NT2/D1 (cell line): ENCODE measurements at regions not wholly inside any gene's neighbourhood (a gene's known extent, or its start where the extent isn't known, plus 50 kb on each side); places are given as distances from the start of the nearest gene placed in this dataset.

Source experiments
- DNase-seq: peaks from one replicate; pipeline ENCODE4 v3.0.0-alpha.2; 2011; ENCODE audit warnings: low read depth, low spot score
- H3K27me3 ChIP-seq: 2 replicates; pipeline ENCODE4 v1.6.0; 2011; ENCODE audit warnings: mild to moderate bottlenecking; ENCODE audit not compliant: insufficient read length, insufficient read depth
- H3K36me3 ChIP-seq: 2 replicates; pipeline ENCODE4 v1.6.1; 2011; ENCODE audit warnings: mild to moderate bottlenecking, low read length, mixed read lengths; ENCODE audit not compliant: insufficient read depth, insufficient read length
- H3K4me1 ChIP-seq: 2 replicates; pipeline ENCODE4 v1.5.1; 2011; ENCODE audit not compliant: insufficient read depth, insufficient read length
- H3K4me3 ChIP-seq: 2 replicates; pipeline ENCODE4 v1.5.1; 2011; ENCODE audit warnings: low read depth; ENCODE audit not compliant: insufficient read length
- H3K9ac ChIP-seq: 2 replicates; pipeline ENCODE4 v1.6.0; 2011; ENCODE audit warnings: low read depth; ENCODE audit not compliant: insufficient read length
- H3K9me3 ChIP-seq: 2 replicates; pipeline ENCODE4 v1.5.1; 2011; ENCODE audit warnings: mild to moderate bottlenecking, low read length; ENCODE audit not compliant: insufficient read depth
- SUZ12 ChIP-seq: IDR thresholded peaks from 2 replicates; pipeline ENCODE4 v1.6.1; 2011; ENCODE audit not compliant: insufficient read length, insufficient read depth; ENCODE audit errors: extremely low read depth
- YY1 ChIP-seq: IDR thresholded peaks from 2 replicates; pipeline ENCODE4 v1.6.1; 2011; ENCODE audit not compliant: insufficient read length, insufficient read depth
- ZNF274 ChIP-seq: IDR thresholded peaks from 2 replicates; pipeline ENCODE4 v1.6.1; 2011; ENCODE audit warnings: mild to moderate bottlenecking, low read depth, low read length

DNA sequence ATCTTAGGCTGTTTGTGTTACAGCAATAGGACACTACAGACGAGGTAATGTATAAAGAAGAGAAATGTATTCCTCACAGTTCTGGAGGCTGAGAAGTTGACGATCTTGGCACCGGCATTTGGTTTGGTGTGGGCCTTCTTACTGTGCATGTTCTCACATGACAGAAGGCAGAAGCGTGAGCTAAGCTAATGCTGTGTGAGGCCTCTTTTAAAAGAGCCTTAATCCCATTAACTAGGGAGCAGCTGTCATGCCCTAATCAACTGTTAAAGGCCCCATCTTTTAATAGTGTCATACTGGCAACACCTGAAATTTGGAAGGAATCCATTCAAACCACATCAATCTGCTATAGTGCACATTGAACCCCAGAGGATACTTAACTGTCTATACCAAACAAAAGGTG, 992.9 kb downstream of the GALC start:
- no peak overlapping the region for H3K4me3 ChIP-seq
- no peaks in the 10 kb centered on the region for H3K36me3 ChIP-seq
- H3K9ac ChIP-seq, result no peak overlapping the region
- H3K4me1 ChIP-seq, result no peaks in the 10 kb centered on the region
- H3K9me3 ChIP-seq, result no peaks in the 10 kb centered on the region
- no peaks in the 10 kb centered on the region for H3K27me3 ChIP-seq
- TF ChIP-seq ZNF274 (no peak), YY1 (no peak), SUZ12 (no peak)
- no peak for DNase-seq

DNA sequence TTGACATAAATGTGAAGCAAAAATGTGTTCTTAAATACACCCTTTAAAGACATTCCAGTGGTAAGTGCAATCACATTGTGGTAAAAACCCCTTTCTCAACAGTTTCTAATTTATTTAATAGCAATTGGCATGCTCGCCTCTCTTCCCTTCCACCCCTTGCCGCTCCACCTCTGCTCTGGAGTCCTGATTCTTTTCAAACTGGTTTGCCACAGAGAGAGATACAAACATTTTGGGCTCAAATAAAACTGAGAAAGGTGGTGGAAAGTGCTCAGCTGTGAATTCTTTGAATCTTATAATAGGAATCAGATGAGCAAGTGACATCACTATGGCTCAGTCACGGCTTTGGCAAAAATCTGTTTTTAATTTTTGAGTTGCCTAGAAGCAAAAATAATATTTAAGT, 993.9 kb downstream of the GALC start:
- TF ChIP-seq YY1, result no peak
- TF ChIP-seq SUZ12, result no peak
- no peak for TF ChIP-seq ZNF274
- DNase-seq, result no peak
- Histone ChIP-seq H3K9ac (no peak overlapping the region), H3K4me1 (no peaks in the 10 kb centered on the region), H3K9me3 (no peaks in the 10 kb centered on the region), H3K27me3 (no peaks in the 10 kb centered on the region), H3K4me3 (no peak overlapping the region), H3K36me3 (no peaks in the 10 kb centered on the region)

DNA sequence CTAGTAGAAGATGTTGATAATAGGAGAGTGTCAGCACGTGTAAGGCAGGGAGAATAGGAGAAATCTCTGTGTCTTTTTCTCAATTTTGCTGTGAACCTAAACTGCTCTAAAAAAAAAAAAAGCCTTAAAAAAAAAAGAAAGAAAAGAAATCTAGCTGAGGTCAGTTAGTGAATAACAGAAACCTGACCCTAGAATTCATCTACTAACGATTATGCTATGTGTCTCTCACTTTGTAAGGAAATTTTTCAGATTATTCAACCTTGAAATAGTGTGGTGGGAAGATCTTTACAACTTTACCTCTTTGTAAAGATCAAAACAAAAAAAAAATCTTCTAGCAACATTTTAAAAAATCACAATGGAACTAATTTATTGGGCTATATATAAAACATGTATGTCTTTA, 995.7 kb downstream of the GALC start:
- DNase-seq, result no peak
- H3K4me1 ChIP-seq, result no peaks in the 10 kb centered on the region
- TF ChIP-seq SUZ12 (no peak), ZNF274 (no peak), YY1 (no peak)
- H3K27me3 ChIP-seq, result no peaks in the 10 kb centered on the region
- H3K4me3 ChIP-seq, result no peak overlapping the region
- H3K9me3 ChIP-seq, result no peaks in the 10 kb centered on the region
- H3K9ac ChIP-seq, result no peak overlapping the region
- H3K36me3 ChIP-seq, result no peaks in the 10 kb centered on the region

DNA sequence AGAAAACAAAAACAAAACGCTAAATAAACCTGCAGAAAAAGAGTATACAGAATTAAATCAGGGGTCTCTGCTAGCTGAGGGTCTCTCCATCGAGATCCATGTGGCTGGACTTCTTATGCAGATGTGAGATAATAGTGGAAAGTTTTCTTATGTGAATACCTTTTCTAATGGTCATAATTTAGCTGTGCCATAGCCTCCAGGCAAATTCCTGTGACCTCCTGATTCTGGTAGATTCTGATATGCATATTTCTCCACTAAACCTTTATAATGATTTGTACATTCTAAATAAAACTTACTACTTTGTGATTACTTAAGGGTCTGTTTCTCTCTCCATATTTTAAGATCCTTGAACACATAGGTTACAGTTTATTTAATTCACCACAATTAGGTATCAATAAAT, 1002.6 kb downstream of the GALC start:
- Histone ChIP-seq H3K4me3 (no peak overlapping the region), H3K9me3 (no peaks in the 10 kb centered on the region), H3K27me3 (no peaks in the 10 kb centered on the region), H3K36me3 (no peaks in the 10 kb centered on the region), H3K4me1 (no peaks in the 10 kb centered on the region), H3K9ac (no peak overlapping the region)
- TF ChIP-seq ZNF274, result no peak
- DNase-seq, result no peak

DNA sequence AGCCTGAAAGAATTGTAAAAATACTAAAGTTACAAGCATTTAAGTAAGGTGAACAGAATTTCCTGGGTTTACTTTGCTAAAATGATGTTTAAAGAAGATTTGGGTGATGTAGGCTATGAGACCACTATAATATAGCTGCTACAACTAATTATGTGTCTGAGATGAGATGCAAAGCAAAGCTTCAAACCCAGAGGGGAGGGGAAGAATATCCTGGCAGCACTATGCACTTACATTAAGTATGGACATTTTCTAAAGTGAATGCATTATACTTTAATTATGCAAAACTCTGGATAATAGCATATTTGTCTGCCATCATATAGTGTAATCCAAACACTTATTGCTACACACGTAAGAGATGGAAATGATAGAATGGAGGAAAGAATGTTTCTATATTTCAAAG, 1003.7 kb downstream of the GALC start:
- H3K9me3 ChIP-seq, result no peaks in the 10 kb centered on the region
- no peak overlapping the region for H3K9ac ChIP-seq
- no peaks in the 10 kb centered on the region for H3K27me3 ChIP-seq
- no peaks in the 10 kb centered on the region for H3K36me3 ChIP-seq
- no peaks in the 10 kb centered on the region for H3K4me1 ChIP-seq
- H3K4me3 ChIP-seq, result no peak overlapping the region
- no peak for TF ChIP-seq SUZ12
- TF ChIP-seq YY1, result no peak
- no peak for TF ChIP-seq ZNF274
- no peak for DNase-seq

DNA sequence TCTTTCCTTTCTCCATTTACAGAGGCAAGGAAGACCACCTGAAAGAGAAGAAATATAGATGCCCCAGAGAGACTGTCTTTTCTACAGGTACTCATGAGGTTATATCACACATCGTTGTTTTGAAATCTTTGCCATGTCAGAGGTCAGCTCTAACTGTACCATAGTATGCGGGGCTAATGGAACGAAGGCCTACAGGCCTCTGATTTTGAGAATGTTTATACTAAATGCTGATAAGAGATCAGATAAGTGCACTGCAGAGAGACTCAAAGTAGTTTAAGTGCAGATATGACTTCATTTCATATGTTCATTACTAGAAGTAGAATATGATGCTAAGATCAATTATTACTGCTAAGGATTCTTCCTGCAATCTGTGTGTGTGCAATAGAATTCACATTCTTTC, 1005.0 kb downstream of the GALC start:
- no peaks in the 10 kb centered on the region for H3K36me3 ChIP-seq
- no peak overlapping the region for H3K4me3 ChIP-seq
- no peaks in the 10 kb centered on the region for H3K27me3 ChIP-seq
- H3K9me3 ChIP-seq, result no peaks in the 10 kb centered on the region
- no peak overlapping the region for H3K9ac ChIP-seq
- TF ChIP-seq ZNF274 (no peak), YY1 (no peak), SUZ12 (no peak)
- no peaks in the 10 kb centered on the region for H3K4me1 ChIP-seq
- DNase-seq, result no peak

DNA sequence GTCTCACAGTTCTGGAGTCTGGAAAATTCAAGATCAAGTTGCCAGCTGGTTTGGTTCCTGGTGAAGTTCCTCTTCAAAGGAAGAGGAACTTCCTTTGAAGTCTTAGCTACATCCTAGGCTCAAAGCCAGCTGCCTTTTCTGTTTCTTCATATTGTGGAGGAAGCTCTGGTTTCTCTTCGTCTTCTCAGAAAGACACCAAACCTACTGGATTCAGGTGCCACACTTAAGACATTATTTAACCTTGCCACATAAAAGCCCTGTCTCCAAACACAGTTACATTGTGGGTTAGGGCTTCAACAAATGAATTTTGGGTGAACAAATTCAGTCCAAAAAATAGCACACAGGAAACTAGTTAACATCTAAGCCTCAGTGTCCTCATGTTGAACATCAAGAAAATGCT, 1019.8 kb downstream of the GALC start:
- H3K36me3 ChIP-seq, result no peaks in the 10 kb centered on the region
- no peak for TF ChIP-seq SUZ12
- no peak for TF ChIP-seq ZNF274
- H3K4me1 ChIP-seq, result no peaks in the 10 kb centered on the region
- no peak overlapping the region for H3K9ac ChIP-seq
- no peak for DNase-seq
- H3K9me3 ChIP-seq, result no peaks in the 10 kb centered on the region
- H3K4me3 ChIP-seq, result no peak overlapping the region
- no peaks in the 10 kb centered on the region for H3K27me3 ChIP-seq

DNA sequence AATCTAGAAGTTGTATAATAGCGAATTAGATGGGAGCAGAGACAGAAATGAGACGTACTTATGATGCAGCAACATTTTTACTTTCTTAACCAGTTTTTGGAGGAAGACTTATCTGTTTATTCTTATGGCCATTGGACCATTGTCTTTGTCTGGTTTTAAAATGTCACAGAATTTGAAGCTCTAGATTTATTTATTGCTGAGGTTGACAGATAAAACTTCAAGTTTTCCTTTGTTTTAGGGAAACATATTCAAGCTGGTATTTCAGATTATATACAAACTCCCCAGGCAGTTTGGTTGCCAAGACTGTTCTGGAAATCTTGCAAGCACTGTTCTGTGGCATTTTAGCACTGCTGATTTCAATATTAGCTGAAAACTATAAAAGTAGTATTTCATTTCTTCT, 1021.7 kb downstream of the GALC start:
- no peaks in the 10 kb centered on the region for H3K27me3 ChIP-seq
- no peak for DNase-seq
- no peak overlapping the region for H3K4me3 ChIP-seq
- H3K9me3 ChIP-seq, result no peaks in the 10 kb centered on the region
- H3K9ac ChIP-seq, result no peak overlapping the region
- no peak for TF ChIP-seq YY1
- TF ChIP-seq ZNF274, result no peak
- no peak for TF ChIP-seq SUZ12
- H3K36me3 ChIP-seq, result no peaks in the 10 kb centered on the region
- no peaks in the 10 kb centered on the region for H3K4me1 ChIP-seq
